H1 (cell line): ENCODE measurements at regions not wholly inside any gene's neighbourhood (a gene's known extent, or its start where the extent isn't known, plus 50 kb on each side); places are given as distances from the start of the nearest gene placed in this dataset.

Experiments
- CTCF ChIA-PET: fragments of 300-600 bp; sonication (Branson Sonifier 250); formaldehyde crosslinking; loops from one replicate; lab custom pipeline; 2021; ENCODE audit not compliant: partially characterized antibody; lab: Charles Lee
- POLR2A ChIA-PET: fragments of 300-600 bp; sonication (Branson Sonifier 250); formaldehyde crosslinking; loops from one replicate; lab custom pipeline; 2021; ENCODE audit warnings: inconsistent platforms; ENCODE audit not compliant: partially characterized antibody; lab: Charles Lee
- DNase-seq, 2 experiments: peaks; one replicate each; pipeline versions ENCODE4 v3.0.0 to v3.0.0-alpha.2; 2010 to 2022; ENCODE audit warnings: low spot score in 2 of 2, low read depth in 1 of 2, mixed read lengths in 1 of 2
- FAIRE-seq: peaks from 2 replicates; lab custom pipeline; 2011; peaks lifted over from hg19 to GRCh38; lab: Jason Lieb, UNC
- H2AFZ ChIP-seq: 2 replicates; pipeline ENCODE4 v1.8.1; 2012; ENCODE audit warnings: low read length, inconsistent platforms
- H2AK5ac ChIP-seq: 2 replicates; pipeline ENCODE4 v1.6.1; 2013; ENCODE audit warnings: low read depth, low read length
- H2BK120ac ChIP-seq: replicated peaks from 2 replicates; pipeline ENCODE3; 2013; ENCODE audit warnings: low read depth, low read length, inconsistent platforms
- H2BK12ac ChIP-seq: 2 replicates; pipeline ENCODE4 v1.6.1; 2013; ENCODE audit warnings: low read depth, low read length
- H2BK15ac ChIP-seq: 2 replicates; pipeline ENCODE4 v1.6.1; 2013; ENCODE audit warnings: low read length
- H2BK20ac ChIP-seq: 2 replicates; pipeline ENCODE4 v1.6.1; 2013; ENCODE audit warnings: low read length
- H2BK5ac ChIP-seq: 2 replicates; pipeline ENCODE4 v1.6.1; 2013; ENCODE audit warnings: low read depth, low read length
- H3K14ac ChIP-seq: 2 replicates; pipeline ENCODE4 v1.6.1; 2013; ENCODE audit warnings: inconsistent platforms; ENCODE audit not compliant: insufficient read length
- H3K18ac ChIP-seq: 2 replicates; pipeline ENCODE4 v1.6.1; 2013; ENCODE audit warnings: low read length; ENCODE audit errors: extremely low read depth
- H3K23ac ChIP-seq: 2 replicates; pipeline ENCODE4 v1.6.1; 2013; ENCODE audit warnings: inconsistent platforms; ENCODE audit not compliant: insufficient read length
- H3K23me2 ChIP-seq: 2 replicates; pipeline ENCODE4 v1.6.1; 2013; ENCODE audit warnings: low read depth, low read length
- H3K27ac ChIP-seq: 2 replicates; pipeline ENCODE4 v1.6.1; 2011; ENCODE audit warnings: low read depth, low read length, inconsistent platforms
- H3K27me3 ChIP-seq, 4 experiments: replicated peaks in 1 of 4; 1 replicate in 1 of 4; 2 replicates in 3 of 4; pipeline versions ENCODE4 v1.6.1 to v1.8.1; 2011 to 2013; ENCODE audit warnings: low read length in 3 of 4, mild to moderate bottlenecking in 3 of 4, inconsistent platforms in 2 of 4, mixed read lengths in 2 of 4, moderate library complexity in 1 of 4; ENCODE audit not compliant: control insufficient read depth in 3 of 4, insufficient read depth in 3 of 4; ENCODE audit errors: extremely low read depth in 1 of 4
- H3K36me3 ChIP-seq, 4 experiments: 2 replicates each; pipeline versions ENCODE4 v1.6.1 to v1.8.1; 2011 to 2013; ENCODE audit warnings: mild to moderate bottlenecking in 4 of 4, low read length in 3 of 4, moderate library complexity in 2 of 4, control low read depth in 1 of 4, inconsistent platforms in 1 of 4; ENCODE audit not compliant: insufficient read depth in 4 of 4, control insufficient read depth in 2 of 4
- H3K4ac ChIP-seq: replicated peaks from 2 replicates; pipeline ENCODE3; 2013; ENCODE audit warnings: low read length, low read depth, mixed read lengths, inconsistent platforms; ENCODE audit not compliant: insufficient read length
- H3K4me1 ChIP-seq, 4 experiments: replicated peaks in 1 of 4; 1 replicate in 1 of 4; 2 replicates in 3 of 4; pipeline versions ENCODE4 v1.6.1 to v1.8.1; 2011 to 2013; ENCODE audit warnings: low read length in 3 of 4, inconsistent platforms in 2 of 4, mixed read lengths in 1 of 4; ENCODE audit not compliant: insufficient read depth in 4 of 4, control insufficient read depth in 3 of 4
- H3K4me2 ChIP-seq, 2 experiments: 2 replicates each; pipeline versions ENCODE4 v1.6.1 to v1.8.1; 2011 to 2013; ENCODE audit warnings: low read depth in 2 of 2, low read length in 2 of 2, control low read depth in 1 of 2, inconsistent platforms in 1 of 2, mild to moderate bottlenecking in 1 of 2; ENCODE audit not compliant: insufficient read depth in 1 of 2
- H3K4me3 ChIP-seq, 4 experiments: fragments of 200-600, 300-600 bp in 1 of 4; sonication (generic), shearing (Covaris generic), sonication (Bioruptor Twin) in 1 of 4; 2 replicates each; pipeline versions ENCODE4 v1.5.1 to v1.8.1; 2011 to 2016; ENCODE audit warnings: low read length in 4 of 4, low read depth in 3 of 4, control low read depth in 2 of 4, inconsistent platforms in 2 of 4, mild to moderate bottlenecking in 2 of 4, mixed read lengths in 1 of 4, moderate library complexity in 1 of 4; ENCODE audit not compliant: insufficient read depth in 2 of 4; ENCODE audit errors: extremely low read depth in 1 of 4
- H3K56ac ChIP-seq: replicated peaks from 2 replicates; pipeline ENCODE3; 2013; ENCODE audit warnings: low read depth, mild to moderate bottlenecking, mixed read lengths, low read length, inconsistent platforms; ENCODE audit not compliant: insufficient read length
- H3K79me1 ChIP-seq: 2 replicates; pipeline ENCODE4 v1.6.1; 2013; ENCODE audit warnings: low read depth, low read length, control low read depth
- H3K79me2 ChIP-seq, 2 experiments: 2 replicates each; pipeline versions ENCODE4 v1.6.1 to v1.8.1; 2012 to 2013; ENCODE audit warnings: low read length in 2 of 2, mild to moderate bottlenecking in 2 of 2, inconsistent platforms in 1 of 2; ENCODE audit not compliant: insufficient read depth in 2 of 2, control insufficient read depth in 1 of 2
- H3K9ac ChIP-seq, 4 experiments: replicated peaks in 1 of 4; 1 replicate in 1 of 4; 2 replicates in 3 of 4; pipeline versions ENCODE4 v1.6.1 to v1.8.1; 2011 to 2013; ENCODE audit warnings: low read depth in 3 of 4, low read length in 3 of 4, control low read depth in 2 of 4, mild to moderate bottlenecking in 2 of 4, moderate library complexity in 2 of 4, inconsistent platforms in 1 of 4; ENCODE audit errors: extremely low read depth in 1 of 4
- H3K9me3 ChIP-seq, 2 experiments: 2 replicates each; pipeline versions ENCODE4 v1.6.1 to v1.8.1; 2012 to 2013; ENCODE audit warnings: mild to moderate bottlenecking in 2 of 2, moderate library complexity in 2 of 2, control low read depth in 1 of 2, inconsistent platforms in 1 of 2, low read depth in 1 of 2, low read length in 1 of 2, mixed read lengths in 1 of 2; ENCODE audit not compliant: insufficient read depth in 2 of 2
- H4K20me1 ChIP-seq, 2 experiments: replicated peaks in 1 of 2; 2 replicates each; pipeline versions ENCODE3 to v1.8.1; 2011 to 2013; ENCODE audit warnings: inconsistent platforms in 2 of 2, low read length in 2 of 2, mild to moderate bottlenecking in 1 of 2; ENCODE audit not compliant: insufficient read depth in 2 of 2, control insufficient read depth in 1 of 2
- H4K5ac ChIP-seq: 2 replicates; pipeline ENCODE4 v1.6.1; 2013; ENCODE audit warnings: low read length, low read depth, mixed read lengths, inconsistent platforms; ENCODE audit not compliant: insufficient read length
- H4K8ac ChIP-seq: 2 replicates; pipeline ENCODE4 v1.8.0; 2013; ENCODE audit warnings: mild to moderate bottlenecking, moderate library complexity, low read length, inconsistent platforms; ENCODE audit not compliant: insufficient read depth; ENCODE audit errors: extremely low read depth
- H4K91ac ChIP-seq: replicated peaks from 2 replicates; pipeline ENCODE3; 2013; ENCODE audit warnings: low read length, mixed read lengths, inconsistent platforms; ENCODE audit not compliant: insufficient read length
- FOSL1 ChIP-seq: IDR thresholded peaks from 2 replicates; pipeline ENCODE4 v1.6.1; 2011; ENCODE audit warnings: mild to moderate bottlenecking, low read depth, low read length, moderate library complexity; ENCODE audit not compliant: insufficient read depth
- MAFK ChIP-seq: IDR thresholded peaks from 2 replicates; pipeline ENCODE4 v1.6.1; 2012; ENCODE audit warnings: low read depth, mild to moderate bottlenecking, improper control_type of control experiment, low read length
- RFX5 ChIP-seq: IDR thresholded peaks from 2 replicates; pipeline ENCODE4 v1.6.1; 2011; ENCODE audit warnings: low read depth, low read length, improper control_type of control experiment, borderline replicate concordance
- WGBS, 2 experiments: shearing (Covaris generic) in 1 of 2; methylation state at CpG; one replicate each; pipeline versions ENCODE4 v1.1.6 to v1.1.7; 2013 to 2015; ENCODE audit warnings: low lambda C conversion rate in 2 of 2, mixed read lengths in 2 of 2, inconsistent platforms in 1 of 2, low coverage in 1 of 2, missing lambda C conversion rate in 1 of 2; ENCODE audit not compliant: insufficient replicate concordance in 2 of 2, insufficient coverage in 1 of 2, insufficient read length in 1 of 2; ENCODE audit errors: extremely low coverage in 1 of 2, missing lambda C conversion rate in 1 of 2; 5-methylcytosine and 5-hydroxymethylcytosine counted together

DNA sequence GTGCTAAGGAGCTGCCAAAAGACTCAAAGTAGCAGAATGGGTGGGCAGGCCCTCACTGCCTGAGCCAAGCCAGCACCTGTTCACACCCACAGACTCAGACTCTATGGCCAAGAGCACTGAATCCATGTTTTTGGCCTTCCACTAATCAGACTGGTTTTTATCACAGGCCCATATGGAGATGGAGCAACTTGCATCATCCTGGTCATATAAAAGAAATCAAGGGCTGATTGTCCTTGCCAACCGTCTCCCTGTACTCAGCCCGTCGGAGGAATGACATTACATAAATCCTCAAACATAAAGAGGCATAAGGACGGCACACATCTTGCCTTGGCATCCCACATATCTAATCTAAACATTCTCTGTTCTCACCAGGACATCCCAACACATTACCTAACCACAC is 66.7 kb downstream of the MARCHF4 start:
- Histone ChIP-seq H2BK120ac (no peak overlapping the region), H2AK5ac (no peak overlapping the region), H4K20me1 (no peaks in the 10 kb centered on the region), H2BK5ac (no peak overlapping the region), H3K4me3 (no peak overlapping the region), H2BK12ac (no peak overlapping the region), H3K56ac (no peak overlapping the region), H3K14ac (no peak overlapping the region), H3K4me2 (no peak overlapping the region), H3K18ac (no peak overlapping the region), H2BK20ac (no peak overlapping the region), H3K4ac (no peak overlapping the region), H3K4me1 (peaks cover 0 to 10% (median 5%) of the 10 kb centered on the region in 4 experiments; a peak in 5 of 7 replicates), H4K5ac (no peak overlapping the region), H3K36me3 (no peaks in the 10 kb centered on the region), H3K9ac (no peak overlapping the region), H2BK15ac (0 out of 2 replicates have a peak overlapping the region, but pooled peaks have one; percentile 63), H3K23me2 (no peaks in the 10 kb centered on the region; the same call in 1 of the 2 replicates), H2AFZ (no peak overlapping the region), H3K9me3 (no peaks in the 10 kb centered on the region), H4K8ac (no peak overlapping the region), H3K23ac (no peak overlapping the region), H4K91ac (no peak overlapping the region), H3K79me1 (no peaks in the 10 kb centered on the region), H3K27me3 (no peaks in the 10 kb centered on the region), H3K27ac (no peak overlapping the region), H3K79me2 (no peaks in the 10 kb centered on the region)
- CTCF ChIA-PET = interaction anchor here (1.1 kb wide), 1 partner anchor 11 kb away, joined by 3 read pairs; no protein-coding TSS in a partner anchor
- WGBS, 2 experiments = 96% methylated on average over 4 of the region's 4 CpGs; no CpG with 5 or more reads in 1 of the 2 experiments
- DNase-seq (no peak), FAIRE-seq (no peak)
- POLR2A ChIA-PET = no interaction called here
- TF ChIP-seq MAFK (no peak), RFX5 (no peak), FOSL1 (no peak)
